SW 1271 (cell line): ENCODE measurements at regions not wholly inside any gene's neighbourhood (a gene's known extent, or its start where the extent isn't known, plus 50 kb on each side); places are given as distances from the start of the nearest gene placed in this dataset.
A peak's percentile ranks its signal among the peaks of the same experiment; 100 is the strongest.

ENCODE experiments used
- DNase-seq, 2 experiments: peaks; one replicate each; lab custom pipeline; 2025; lab: John Stamatoyannopoulos, UW

GRCh38 chr3:35946854-35947515, 307.7 kb downstream of the ARPP21 start:
- DNase-seq, result no peak

GRCh38 chr3:35950021-35950420, 310.7 kb downstream of the ARPP21 start:
- DNase-seq, result no peak

- no peak for DNase-seq
These were observed 315.1 kb downstream of the ARPP21 start for GRCh38 chr3:35954413-35954812.

- DNase-seq, result peak; percentile 16 to 62
These were observed 326.6 kb downstream of the ARPP21 start for GRCh38 chr3:35965908-35966307.

- no peak for DNase-seq
These were observed 327.5 kb downstream of the ARPP21 start for GRCh38 chr3:35966629-35967464.

- DNase-seq, result no peak
These were observed 328.8 kb downstream of the ARPP21 start for GRCh38 chr3:35968043-35968622.

- no peak for DNase-seq
These were observed 330.1 kb downstream of the ARPP21 start for GRCh38 chr3:35969406-35969805.

- no peak for DNase-seq
These were observed 331.5 kb downstream of the ARPP21 start for GRCh38 chr3:35970793-35971192.

- no peak for DNase-seq
These were observed 332.4 kb downstream of the ARPP21 start for GRCh38 chr3:35971686-35972085.

GRCh38 chr3:35974872-35975271, 335.5 kb downstream of the ARPP21 start:
- DNase-seq, result no peak

- no peak for DNase-seq
These were observed 346.8 kb downstream of the ARPP21 start for GRCh38 chr3:35986161-35986560.

- DNase-seq, result no peak
These were observed 348.1 kb downstream of the ARPP21 start for GRCh38 chr3:35987386-35987785.

GRCh38 chr3:35992041-35992440, 352.7 kb downstream of the ARPP21 start:
- no peak for DNase-seq

GRCh38 chr3:36011791-36012190, 368.5 kb upstream of the STAC start:
- no peak for DNase-seq

GRCh38 chr3:36013425-36013824, 366.9 kb upstream of the STAC start:
- no peak for DNase-seq

- no peak for DNase-seq
These were observed 355.1 kb upstream of the STAC start for GRCh38 chr3:36025232-36025631.

GRCh38 chr3:36032180-36033047, 347.9 kb upstream of the STAC start:
- DNase-seq, result no peak

GRCh38 chr3:36058404-36059030, 321.8 kb upstream of the STAC start:
- DNase-seq, result no peak

GRCh38 chr3:36060950-36061349, 319.4 kb upstream of the STAC start:
- DNase-seq, result no peak

GRCh38 chr3:36063992-36064391, 316.3 kb upstream of the STAC start:
- no peak for DNase-seq

GRCh38 chr3:36065321-36065720, 315.0 kb upstream of the STAC start:
- no peak for DNase-seq

- DNase-seq, result no peak
These were observed 304.8 kb upstream of the STAC start for GRCh38 chr3:36075491-36075890.
